ENCODE measurements at regions not wholly inside any gene's neighbourhood (a gene's known extent, or its start where the extent isn't known, plus 50 kb on each side); places are given as distances from the start of the nearest gene placed in this dataset.
"Not testable (repeated sequence)": the region's sequence is repeated elsewhere in the genome, so short reads cannot be mapped to it uniquely, and the experiment has no call there.

- not testable (repeated sequence) for TF ChIP-seq CTCF (IDR thresholded peaks at IDR 0.05 in 2 of 3, conservative IDR thresholded peaks at IDR 0.05 in 1 of 3; ENCODE audit: borderline replicate concordance in 1 of 3, insufficient read depth in 1 of 3, low read depth in 2 of 3, low read length in 2 of 3); CEBPB (IDR thresholded peaks at IDR 0.05; ENCODE audit: low read depth); POLR2A (IDR thresholded peaks at IDR 0.05; ENCODE audit: borderline replicate concordance, extremely low read depth, insufficient read depth, insufficient read length); EZH2phosphoT487 (IDR thresholded peaks at IDR 0.05; ENCODE audit: borderline replicate concordance)
Observed at GRCh38 chr5:100364757-100365478, 170.3 kb upstream of the FAM174A start.
